Breast epithelium (tissue), 4 donors: ENCODE measurements at regions not wholly inside any gene's neighbourhood (a gene's known extent, or its start where the extent isn't known, plus 50 kb on each side); places are given as distances from the start of the nearest gene placed in this dataset.

Experiments
- DNase-seq, 2 donors: peaks; one replicate each; pipeline ENCODE4 v3.0.0-alpha.2; 2019; ENCODE audit warnings: low spot score in 2 of 2
- H3K27ac ChIP-seq, 2 donors: fragments of 200-600 bp; sonication (generic) in 1 of 2; one replicate each; pipeline ENCODE4 v1.5.1; 2016 to 2019; ENCODE audit warnings: mild to moderate bottlenecking in 1 of 2
- H3K27me3 ChIP-seq, 2 donors: fragments of 200-600 bp; sonication (generic) in 1 of 2; one replicate each; pipeline versions ENCODE4 v1.5.1 to v1.6.0; 2017 to 2019; ENCODE audit warnings: control low read depth in 1 of 2, mild to moderate bottlenecking in 1 of 2
- H3K36me3 ChIP-seq: fragments of 200-600 bp; one replicate; pipeline ENCODE4 v1.5.1; 2019
- H3K4me1 ChIP-seq, 2 donors: fragments of 200-600 bp; sonication (generic); one replicate each; pipeline ENCODE4 v1.5.1; 2016 to 2019; ENCODE audit warnings: control low read depth in 1 of 2
- H3K4me3 ChIP-seq, 3 donors: fragments of 200-600 bp; sonication (generic); 1 replicate in 2 of 3; 2 replicates in 1 of 3; pipeline ENCODE4 v1.5.1; 2016 to 2019; ENCODE audit warnings: mild to moderate bottlenecking in 3 of 3, moderate library complexity in 2 of 3
- H3K9me3 ChIP-seq, 2 donors: fragments of 200-600 bp; sonication (generic) in 1 of 2; one replicate each; pipeline ENCODE4 v1.5.1; 2016 to 2019; ENCODE audit warnings: control low read depth in 1 of 2
- CTCF ChIP-seq, 3 donors: fragments of 450-650 bp; IDR thresholded peaks; one replicate each; pipeline ENCODE4 v1.5.1; 2016 to 2017; ENCODE audit warnings: antibody characterized with exemption in 3 of 3, mild to moderate bottlenecking in 3 of 3, moderate library complexity in 3 of 3
- POLR2A ChIP-seq: fragments of 450-650 bp; IDR thresholded peaks from one replicate; pipeline ENCODE4 v1.6.1; 2016; ENCODE audit warnings: antibody characterized with exemption, mild to moderate bottlenecking, moderate library complexity
- POLR2AphosphoS5 ChIP-seq, 3 donors: sonication (generic); formaldehyde crosslinking; IDR thresholded peaks; one replicate each; pipeline ENCODE4 v1.6.1; 2017; ENCODE audit warnings: antibody characterized with exemption in 3 of 3
- intact Hi-C: fragments of 100-400 bp; cut with DNase I; formaldehyde crosslinking; loops from one replicate; pipeline ENCODE4 v1.15.1; 2023; ENCODE audit warnings: low total_unique reads

- no peak for TF ChIP-seq POLR2AphosphoS5 (IDR thresholded peaks at IDR 0.05)
- no peak for TF ChIP-seq CTCF (IDR thresholded peaks at IDR 0.05)
- TF ChIP-seq POLR2A, result no peak
- no peaks in the 10 kb centered on the region for H3K36me3 ChIP-seq
- no peak for DNase-seq
- no peaks in the 10 kb centered on the region for H3K4me1 ChIP-seq
- intact Hi-C loops, result loop anchor here (10.0 kb wide), 1 partner anchor 453 kb away; no protein-coding TSS in a partner anchor
- no peak overlapping the region for H3K27ac ChIP-seq
- no peak overlapping the region for H3K4me3 ChIP-seq
- no peaks in the 10 kb centered on the region for H3K9me3 ChIP-seq
- no peaks in the 10 kb centered on the region for H3K27me3 ChIP-seq
Measured at GRCh38 chr3:68057637-68058320, 403.4 kb upstream of the SUCLG2 start.

DNA sequence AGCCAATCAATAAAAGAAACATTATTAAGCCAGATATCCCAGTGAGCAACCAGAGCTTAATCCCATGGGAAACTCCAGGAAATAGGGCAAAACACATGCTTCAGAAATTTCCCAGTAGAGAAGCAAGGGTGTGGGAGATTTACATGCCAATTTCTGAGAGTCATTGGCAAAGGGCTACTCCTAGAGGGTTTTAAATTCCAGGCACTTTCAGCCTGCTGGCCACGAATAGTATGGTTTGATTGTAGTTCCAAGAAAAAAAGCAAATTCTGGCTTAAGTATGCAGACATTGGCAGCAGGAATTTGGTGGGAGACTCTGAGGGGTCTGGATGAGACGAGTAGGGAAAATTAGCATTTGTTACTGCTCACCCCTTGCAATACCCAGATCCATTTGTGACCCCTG is 402.1 kb upstream of the SUCLG2 start:
- no peak for DNase-seq
- intact Hi-C loops, result loop anchor here (10.0 kb wide), 1 partner anchor 452 kb away; no protein-coding TSS in a partner anchor
- no peak overlapping the region for H3K4me3 ChIP-seq

DNA sequence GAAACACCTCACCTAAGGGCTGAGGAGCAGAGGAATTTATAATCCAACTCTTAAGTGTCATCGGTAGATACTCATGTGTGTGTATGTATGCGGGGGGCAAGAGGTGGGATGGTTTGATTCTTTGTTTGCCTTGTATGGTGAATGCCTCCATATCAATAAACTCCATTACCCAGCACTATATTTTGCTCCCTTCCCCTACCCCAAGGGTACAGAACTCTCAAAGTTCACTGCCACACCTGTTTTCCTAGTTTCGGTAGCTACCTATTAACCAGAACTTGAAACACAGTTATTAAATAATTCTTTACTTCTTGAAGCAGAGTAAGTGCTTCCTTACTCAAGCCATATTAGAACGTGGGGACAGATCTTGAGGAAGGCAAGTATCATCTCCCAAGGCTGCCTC is 400.8 kb upstream of the SUCLG2 start:
- no peak overlapping the region for H3K27ac ChIP-seq
- H3K9me3 ChIP-seq, result no peaks in the 10 kb centered on the region
- H3K4me1 ChIP-seq, result no peaks in the 10 kb centered on the region
- no peaks in the 10 kb centered on the region for H3K36me3 ChIP-seq
- no peak for DNase-seq
- H3K27me3 ChIP-seq, result no peaks in the 10 kb centered on the region
- intact Hi-C loops, result loop anchor here (10.0 kb wide), 1 partner anchor 450 kb away; no protein-coding TSS in a partner anchor
- no peak for TF ChIP-seq POLR2AphosphoS5 (IDR thresholded peaks at IDR 0.05)
- TF ChIP-seq POLR2A, result no peak
- TF ChIP-seq CTCF (IDR thresholded peaks at IDR 0.05), result no peak
- no peak overlapping the region for H3K4me3 ChIP-seq

More for the DNA sequence above, 402.1 kb upstream of the SUCLG2 start:
- Histone ChIP-seq H3K4me1 (no peaks in the 10 kb centered on the region), H3K27me3 (no peaks in the 10 kb centered on the region), H3K36me3 (no peaks in the 10 kb centered on the region), H3K27ac (no peak overlapping the region), H3K9me3 (no peaks in the 10 kb centered on the region)
- TF ChIP-seq CTCF (IDR thresholded peaks at IDR 0.05) (no peak), POLR2AphosphoS5 (IDR thresholded peaks at IDR 0.05) (no peak), POLR2A (no peak)

DNA sequence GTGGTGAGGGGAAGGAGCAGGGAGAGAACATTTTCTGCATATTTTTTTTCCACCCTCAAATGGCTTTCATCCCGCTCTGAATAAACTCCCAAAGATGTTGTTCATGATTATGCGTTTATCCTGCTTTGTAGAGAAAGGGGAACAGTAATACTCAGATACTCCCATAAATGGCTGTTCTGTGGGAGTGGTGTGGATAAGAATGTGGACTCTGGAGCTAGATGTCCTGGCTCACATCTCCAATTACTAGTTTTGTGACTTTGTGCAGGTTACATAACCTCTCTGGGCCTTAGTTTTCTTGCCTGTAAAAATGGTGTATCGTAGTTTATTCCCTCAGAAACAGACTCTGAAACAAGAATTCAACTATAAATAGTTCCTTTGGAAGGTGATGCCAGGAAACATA is 395.4 kb upstream of the SUCLG2 start:
- intact Hi-C loops, result loop anchor here (10.0 kb wide), 1 partner anchor 445 kb away; no protein-coding TSS in a partner anchor
- Histone ChIP-seq H3K27ac (no peak overlapping the region), H3K27me3 (no peaks in the 10 kb centered on the region), H3K9me3 (no peaks in the 10 kb centered on the region), H3K4me1 (no peaks in the 10 kb centered on the region), H3K4me3 (no peak overlapping the region), H3K36me3 (no peaks in the 10 kb centered on the region)
- no peak for DNase-seq
- no peak for TF ChIP-seq POLR2AphosphoS5 (IDR thresholded peaks at IDR 0.05)
- no peak for TF ChIP-seq POLR2A
- no peak for TF ChIP-seq CTCF (IDR thresholded peaks at IDR 0.05)

DNA sequence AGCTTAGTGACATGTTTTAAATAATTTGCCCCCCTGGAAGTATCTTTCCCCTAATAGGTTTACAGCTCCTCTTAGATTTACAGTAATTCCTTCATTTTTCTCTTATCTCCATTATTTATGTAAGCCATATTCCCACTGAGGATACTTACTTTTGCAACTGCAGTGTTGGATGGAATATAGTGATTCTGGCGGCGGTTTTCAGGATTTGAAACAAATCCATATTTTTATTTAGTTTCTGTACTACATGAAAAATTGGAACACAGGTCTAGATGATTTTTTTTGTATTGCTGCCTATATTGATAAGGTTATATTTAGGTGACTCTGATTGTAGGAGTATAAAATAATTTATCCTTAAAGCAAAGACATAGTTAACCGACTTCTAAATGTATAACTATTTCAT is 391.6 kb upstream of the SUCLG2 start:
- Histone ChIP-seq H3K27ac (no peak overlapping the region), H3K4me1 (no peaks in the 10 kb centered on the region), H3K36me3 (no peaks in the 10 kb centered on the region), H3K27me3 (no peaks in the 10 kb centered on the region), H3K4me3 (no peak overlapping the region), H3K9me3 (no peaks in the 10 kb centered on the region)
- no peak for TF ChIP-seq POLR2AphosphoS5 (IDR thresholded peaks at IDR 0.05)
- TF ChIP-seq CTCF (IDR thresholded peaks at IDR 0.05), result no peak
- TF ChIP-seq POLR2A, result no peak
- intact Hi-C loops, result no loop called here
- no peak for DNase-seq
